Naive thymus-derived CD4-positive, alpha-beta T cell (primary cell): ENCODE measurements at regions not wholly inside any gene's neighbourhood (a gene's known extent, or its start where the extent isn't known, plus 50 kb on each side); places are given as distances from the start of the nearest gene placed in this dataset.

Experiments used
- ATAC-seq: fragments of 150-1000 bp; cut with Tn5 transposase; 2 replicates; pipeline ENCODE4 v1.10.0; 2021; ENCODE audit warnings: mild to moderate bottlenecking, moderate library complexity
- CTCF ChIA-PET: fragments of 350-600 bp; sonication (Branson Sonifier 250); formaldehyde crosslinking; loops from one replicate; lab custom pipeline; 2021; ENCODE audit warnings: antibody characterized with exemption; lab: Charles Lee
- POLR2A ChIA-PET: fragments of 350-600 bp; sonication (Branson Sonifier 250); formaldehyde crosslinking; loops from one replicate; lab custom pipeline; 2021; ENCODE audit warnings: antibody characterized with exemption, inconsistent platforms; lab: Charles Lee
- DNase-seq, 9 donors: peaks; one replicate each; pipeline versions ENCODE4 v3.0.0 to v3.0.0-alpha.2; 2020 to 2022; ENCODE audit warnings: mixed read lengths in 1 of 9
- H3K27ac ChIP-seq: one replicate; pipeline ENCODE4 v1.7.0; 2013; ENCODE audit warnings: mild to moderate bottlenecking, low read depth, low read length, moderate library complexity
- H3K27me3 ChIP-seq, 2 donors: one replicate each; pipeline ENCODE4 v1.7.0; 2013; ENCODE audit warnings: low read length in 2 of 2, mild to moderate bottlenecking in 2 of 2, moderate library complexity in 2 of 2; ENCODE audit not compliant: control insufficient read depth in 2 of 2, insufficient read depth in 2 of 2
- H3K36me3 ChIP-seq, 3 experiments: 1 replicate in 2 of 3; 2 replicates in 1 of 3; pipeline ENCODE4 v1.7.0; 2013; ENCODE audit warnings: low read length in 3 of 3, mild to moderate bottlenecking in 3 of 3, moderate library complexity in 1 of 3; ENCODE audit not compliant: insufficient read depth in 3 of 3, control insufficient read depth in 2 of 3
- H3K4me1 ChIP-seq, 2 donors: one replicate each; pipeline ENCODE4 v1.7.0; 2013; ENCODE audit warnings: low read length in 2 of 2, mild to moderate bottlenecking in 2 of 2, moderate library complexity in 1 of 2; ENCODE audit not compliant: control insufficient read depth in 2 of 2, insufficient read depth in 2 of 2
- H3K4me3 ChIP-seq: 2 replicates; pipeline ENCODE4 v1.7.0; 2013; ENCODE audit warnings: mild to moderate bottlenecking, low read length
- H3K9me3 ChIP-seq, 3 experiments: 1 replicate in 2 of 3; 2 replicates in 1 of 3; pipeline ENCODE4 v1.7.0; 2013; ENCODE audit warnings: low read length in 3 of 3; ENCODE audit not compliant: control insufficient read depth in 2 of 3
- H3K27ac Mint-ChIP-seq, 9 donors: one replicate each; pipeline ENCODE4 v1.8.0; 2020 to 2022; ENCODE audit warnings: mixed read lengths in 9 of 9, mild to moderate bottlenecking in 8 of 9, moderate library complexity in 5 of 9, inconsistent platforms in 2 of 9
- H3K27me3 Mint-ChIP-seq, 5 donors: one replicate each; pipeline ENCODE4 v1.8.0; 2021 to 2022; ENCODE audit warnings: mixed read lengths in 5 of 5, mild to moderate bottlenecking in 1 of 5
- H3K36me3 Mint-ChIP-seq, 5 donors: one replicate each; pipeline ENCODE4 v1.8.0; 2020 to 2022; ENCODE audit warnings: mixed read lengths in 5 of 5, mild to moderate bottlenecking in 3 of 5, inconsistent platforms in 1 of 5
- H3K4me1 Mint-ChIP-seq, 7 donors: one replicate each; pipeline ENCODE4 v1.8.0; 2020 to 2022; ENCODE audit warnings: mixed read lengths in 7 of 7, mild to moderate bottlenecking in 3 of 7, inconsistent platforms in 1 of 7
- H3K4me3 Mint-ChIP-seq, 10 donors: one replicate each; pipeline ENCODE4 v1.8.0; 2020 to 2022; ENCODE audit warnings: mild to moderate bottlenecking in 10 of 10, mixed read lengths in 10 of 10, moderate library complexity in 6 of 10, inconsistent platforms in 2 of 10
- H3K9me3 Mint-ChIP-seq, 11 donors: one replicate each; pipeline ENCODE4 v1.8.0; 2020 to 2022; ENCODE audit warnings: mixed read lengths in 11 of 11, mild to moderate bottlenecking in 4 of 11, inconsistent platforms in 1 of 11, moderate library complexity in 1 of 11
- intact Hi-C, 2 donors: fragments of 100-400 bp; cut with micrococcal nuclease; formaldehyde crosslinking; loops; one replicate each; pipeline ENCODE4 v1.15.1; 2023

- H3K9me3 ChIP-seq = no peaks in the 10 kb centered on the region
- ChIA-PET POLR2A (no interaction called here), CTCF (no interaction called here)
- H3K4me3 Mint-ChIP-seq = no peak overlapping the region
- ATAC-seq (no peak), DNase-seq (no peak)
- intact Hi-C loops = no loop called here
- H3K27me3 ChIP-seq = no peaks in the 10 kb centered on the region
- H3K4me3 ChIP-seq = no peak overlapping the region
- H3K4me1 ChIP-seq = no peaks in the 10 kb centered on the region
- no peak overlapping the region for H3K27ac ChIP-seq
- H3K27me3 Mint-ChIP-seq = peaks cover 0 to 19% (median 0%) of the 10 kb centered on the region in 5 donors
- H3K27ac Mint-ChIP-seq = no peak overlapping the region
- H3K36me3 Mint-ChIP-seq = no peaks in the 10 kb centered on the region
- peaks cover 0 to 5% (median 0%) of the 10 kb centered on the region in 11 donors for H3K9me3 Mint-ChIP-seq
- no peaks in the 10 kb centered on the region for H3K4me1 Mint-ChIP-seq
- H3K36me3 ChIP-seq = no peaks in the 10 kb centered on the region
Observed at GRCh38 chr2:67782443-67782842, 280.4 kb downstream of the C1D start.

- ChIA-PET CTCF (no interaction called here), POLR2A (no interaction called here)
- no peak overlapping the region for H3K27ac ChIP-seq
- peaks cover 0 to 19% (median 0%) of the 10 kb centered on the region in 5 donors for H3K27me3 Mint-ChIP-seq
- no peaks in the 10 kb centered on the region for H3K36me3 ChIP-seq
- H3K4me3 Mint-ChIP-seq = no peak overlapping the region
- H3K27me3 ChIP-seq = no peaks in the 10 kb centered on the region
- peaks cover 0 to 5% (median 0%) of the 10 kb centered on the region in 11 donors for H3K9me3 Mint-ChIP-seq
- no peak overlapping the region for H3K27ac Mint-ChIP-seq
- no peaks in the 10 kb centered on the region for H3K36me3 Mint-ChIP-seq
- no peaks in the 10 kb centered on the region for H3K9me3 ChIP-seq
- no peak overlapping the region for H3K4me3 ChIP-seq
- DNase-seq (no peak), ATAC-seq (no peak)
- H3K4me1 Mint-ChIP-seq = no peaks in the 10 kb centered on the region
- no peaks in the 10 kb centered on the region for H3K4me1 ChIP-seq
- intact Hi-C loops = no loop called here
Observed at GRCh38 chr2:67783026-67783425, 279.8 kb downstream of the C1D start.

- H3K27me3 Mint-ChIP-seq = peaks cover 0 to 18% (median 0%) of the 10 kb centered on the region in 5 donors
- intact Hi-C loops = no loop called here
- no peaks in the 10 kb centered on the region for H3K36me3 Mint-ChIP-seq
- no peak for DNase-seq
- H3K4me1 Mint-ChIP-seq = peaks cover 0 to 2% (median 0%) of the 10 kb centered on the region in 7 donors
- Histone ChIP-seq H3K9me3 (no peaks in the 10 kb centered on the region), H3K4me3 (no peak overlapping the region), H3K27me3 (no peaks in the 10 kb centered on the region), H3K4me1 (no peaks in the 10 kb centered on the region), H3K27ac (no peak overlapping the region), H3K36me3 (no peaks in the 10 kb centered on the region)
- no peak overlapping the region for H3K27ac Mint-ChIP-seq
- ChIA-PET POLR2A (no interaction called here), CTCF (no interaction called here)
- no peak for ATAC-seq
- peaks cover 0 to 2% (median 0%) of the 10 kb centered on the region in 11 donors for H3K9me3 Mint-ChIP-seq
- H3K4me3 Mint-ChIP-seq = no peak overlapping the region
Observed at GRCh38 chr2:67790622-67791021, 272.2 kb downstream of the C1D start.

GRCh38 chr2:67792191-67792590 lies 270.6 kb downstream of the C1D start:
- no peak overlapping the region for H3K4me3 ChIP-seq
- H3K9me3 ChIP-seq = no peaks in the 10 kb centered on the region
- intact Hi-C loops = no loop called here
- H3K27ac ChIP-seq = no peak overlapping the region
- Mint-ChIP-seq H3K36me3 (no peaks in the 10 kb centered on the region), H3K9me3 (peaks cover 0 to 4% (median 0%) of the 10 kb centered on the region in 11 donors), H3K27ac (no peak overlapping the region), H3K27me3 (peaks cover 0 to 34% (median 0%) of the 10 kb centered on the region in 5 donors), H3K4me3 (no peak overlapping the region), H3K4me1 (peaks cover 0 to 2% (median 0%) of the 10 kb centered on the region in 7 donors)
- DNase-seq = no peak
- H3K4me1 ChIP-seq = no peaks in the 10 kb centered on the region
- H3K36me3 ChIP-seq = no peaks in the 10 kb centered on the region
- CTCF ChIA-PET = no interaction called here
- no peak for ATAC-seq
- no peaks in the 10 kb centered on the region for H3K27me3 ChIP-seq
- POLR2A ChIA-PET = no interaction called here

GRCh38 chr2:67792681-67793091 lies 270.1 kb downstream of the C1D start:
- no peak for ATAC-seq
- intact Hi-C loops = no loop called here
- H3K27ac ChIP-seq = no peak overlapping the region
- no peaks in the 10 kb centered on the region for H3K27me3 ChIP-seq
- no peaks in the 10 kb centered on the region for H3K9me3 ChIP-seq
- ChIA-PET POLR2A (no interaction called here), CTCF (no interaction called here)
- no peak overlapping the region for H3K4me3 Mint-ChIP-seq
- H3K27ac Mint-ChIP-seq = no peak overlapping the region
- H3K36me3 Mint-ChIP-seq = no peaks in the 10 kb centered on the region
- H3K4me1 Mint-ChIP-seq = peaks cover 0 to 2% (median 0%) of the 10 kb centered on the region in 7 donors
- no peaks in the 10 kb centered on the region for H3K36me3 ChIP-seq
- H3K4me1 ChIP-seq = no peaks in the 10 kb centered on the region
- peaks cover 0 to 5% (median 0%) of the 10 kb centered on the region in 11 donors for H3K9me3 Mint-ChIP-seq
- no peak for DNase-seq
- H3K4me3 ChIP-seq = no peak overlapping the region
- peaks cover 0 to 38% (median 0%) of the 10 kb centered on the region in 5 donors for H3K27me3 Mint-ChIP-seq

- no peak overlapping the region for H3K27ac Mint-ChIP-seq
- ChIA-PET POLR2A (no interaction called here), CTCF (no interaction called here)
- ATAC-seq (no peak), DNase-seq (no peak)
- Histone ChIP-seq H3K27ac (no peak overlapping the region), H3K9me3 (no peaks in the 10 kb centered on the region), H3K27me3 (no peaks in the 10 kb centered on the region), H3K4me1 (no peaks in the 10 kb centered on the region), H3K4me3 (no peak overlapping the region), H3K36me3 (no peaks in the 10 kb centered on the region)
- H3K4me1 Mint-ChIP-seq = peaks cover 0 to 2% (median 0%) of the 10 kb centered on the region in 7 donors
- intact Hi-C loops = no loop called here
- H3K4me3 Mint-ChIP-seq = no peak overlapping the region
- H3K27me3 Mint-ChIP-seq = peaks cover 0 to 29% (median 5%) of the 10 kb centered on the region in 5 donors
- H3K36me3 Mint-ChIP-seq = no peaks in the 10 kb centered on the region
- peaks cover 0 to 3% (median 0%) of the 10 kb centered on the region in 11 donors for H3K9me3 Mint-ChIP-seq
Observed at GRCh38 chr2:67797801-67798540, 264.8 kb downstream of the C1D start.
